HEK293 (cell line): ENCODE measurements at regions not wholly inside any gene's neighbourhood (a gene's known extent, or its start where the extent isn't known, plus 50 kb on each side); places are given as distances from the start of the nearest gene placed in this dataset.

Source experiments
- CTCF ChIA-PET: fragments of 350-600 bp; formaldehyde crosslinking; extraction: SDS; loops from one replicate; lab custom pipeline; 2021; ENCODE audit warnings: antibody characterized with exemption; lab: Yijun Ruan, JAX
- POLR2A ChIA-PET: fragments of 300-600 bp; formaldehyde crosslinking; extraction: SDS; loops from one replicate; lab custom pipeline; 2020; ENCODE audit warnings: antibody characterized with exemption, inconsistent platforms; lab: Yijun Ruan, JAX
- H3K27ac ChIP-seq: fragments of 200-500 bp; sonication (Bioruptor generic); 2 replicates; pipeline ENCODE4 v1.5.1; 2014; ENCODE audit warnings: low read depth, low read length, control low read depth, inconsistent platforms; ENCODE audit errors: extremely low read depth
- H3K36me3 ChIP-seq, 2 experiments: fragments of 200-500 bp in 1 of 2; sonication (Bioruptor generic) in 1 of 2; 1 replicate in 1 of 2; 2 replicates in 1 of 2; pipeline ENCODE4 v1.5.1; 2014 to 2017; ENCODE audit warnings: inconsistent platforms in 2 of 2, low read length in 2 of 2; ENCODE audit not compliant: control insufficient read depth in 2 of 2, insufficient read depth in 1 of 2
- H3K4me1 ChIP-seq: fragments of 200-500 bp; sonication (Bioruptor generic); 2 replicates; pipeline ENCODE4 v1.5.1; 2014; ENCODE audit warnings: mild to moderate bottlenecking, low read length, inconsistent platforms; ENCODE audit not compliant: control insufficient read depth, insufficient read depth
- H3K4me3 ChIP-seq: 2 replicates; pipeline ENCODE4 v1.5.1; 2011; ENCODE audit warnings: low read depth, mild to moderate bottlenecking, control low read depth, low read length, moderate library complexity
- H3K9me3 ChIP-seq: fragments of 200-500 bp; sonication (Bioruptor generic); 2 replicates; pipeline ENCODE4 v1.5.1; 2014; ENCODE audit warnings: low read depth, low read length, inconsistent platforms; ENCODE audit not compliant: control insufficient read depth, insufficient read depth
- BCL11A ChIP-seq: fragments of 450-650 bp; formaldehyde crosslinking; IDR thresholded peaks from 2 replicates; pipeline ENCODE4 v1.5.1; 2016; ENCODE audit warnings: low read depth, missing biosample characterization, missing genetic modification characterization
- BCL6B ChIP-seq: fragments of 450-650 bp; formaldehyde crosslinking; IDR thresholded peaks from 2 replicates; pipeline ENCODE4 v1.5.1; 2017; ENCODE audit warnings: missing biosample characterization, missing genetic modification characterization
- GFI1B ChIP-seq: fragments of 450-650 bp; formaldehyde crosslinking; IDR thresholded peaks from 2 replicates; pipeline ENCODE4 v1.5.1; 2016; ENCODE audit warnings: missing biosample characterization, missing genetic modification characterization
- KLF10 ChIP-seq: fragments of 450-650 bp; IDR thresholded peaks from 2 replicates; pipeline ENCODE4 v1.5.1; 2018; ENCODE audit warnings: missing biosample characterization, mild to moderate bottlenecking, missing genetic modification characterization
- KLF17 ChIP-seq: fragments of 450-650 bp; formaldehyde crosslinking; IDR thresholded peaks from 2 replicates; pipeline ENCODE4 v1.5.1; 2016; ENCODE audit warnings: missing biosample characterization, missing genetic modification characterization
- SALL2 ChIP-seq: fragments of 450-650 bp; formaldehyde crosslinking; IDR thresholded peaks from 2 replicates; pipeline ENCODE4 v1.5.0; 2017; ENCODE audit warnings: missing biosample characterization, mild to moderate bottlenecking, missing genetic modification characterization, borderline replicate concordance
- YY1 ChIP-seq: fragments of 450-650 bp; formaldehyde crosslinking; IDR thresholded peaks from 2 replicates; pipeline ENCODE4 v1.5.1; 2018; ENCODE audit warnings: missing biosample characterization, missing genetic modification characterization
- ZBTB17 ChIP-seq: fragments of 450-650 bp; formaldehyde crosslinking; IDR thresholded peaks from 2 replicates; pipeline ENCODE4 v1.5.1; 2016; ENCODE audit warnings: missing biosample characterization, missing genetic modification characterization
- ZBTB44 ChIP-seq: fragments of 450-650 bp; IDR thresholded peaks from 2 replicates; pipeline ENCODE4 v1.5.1; 2018; ENCODE audit warnings: missing biosample characterization, mild to moderate bottlenecking, missing genetic modification characterization
- ZBTB7A ChIP-seq: fragments of 450-650 bp; formaldehyde crosslinking; IDR thresholded peaks from 2 replicates; pipeline ENCODE4 v1.5.1; 2016; ENCODE audit warnings: low read depth, missing biosample characterization, missing genetic modification characterization
- ZFP3 ChIP-seq: fragments of 450-650 bp; formaldehyde crosslinking; IDR thresholded peaks from 2 replicates; pipeline ENCODE4 v1.5.1; 2016; ENCODE audit warnings: low read depth, missing biosample characterization, missing genetic modification characterization
- ZNF202 ChIP-seq: fragments of 450-650 bp; formaldehyde crosslinking; IDR thresholded peaks from 2 replicates; pipeline ENCODE4 v1.5.1; 2016; ENCODE audit warnings: missing biosample characterization, missing genetic modification characterization, borderline replicate concordance
- ZNF324 ChIP-seq: fragments of 450-650 bp; formaldehyde crosslinking; IDR thresholded peaks from 2 replicates; pipeline ENCODE4 v1.5.1; 2016; ENCODE audit warnings: missing biosample characterization, missing genetic modification characterization
- ZNF362 ChIP-seq: fragments of 450-650 bp; formaldehyde crosslinking; IDR thresholded peaks from 2 replicates; pipeline ENCODE4 v1.5.1; 2016; ENCODE audit warnings: missing biosample characterization, missing genetic modification characterization
- ZNF391 ChIP-seq: fragments of 450-650 bp; formaldehyde crosslinking; IDR thresholded peaks from 2 replicates; pipeline ENCODE4 v1.5.1; 2016; ENCODE audit warnings: low read depth, missing biosample characterization, missing genetic modification characterization, borderline replicate concordance
- ZNF501 ChIP-seq: fragments of 450-650 bp; formaldehyde crosslinking; IDR thresholded peaks from 2 replicates; pipeline ENCODE4 v1.5.1; 2016; ENCODE audit warnings: missing biosample characterization, missing genetic modification characterization
- ZNF544 ChIP-seq: fragments of 450-650 bp; formaldehyde crosslinking; IDR thresholded peaks from 2 replicates; pipeline ENCODE4 v1.5.0; 2017; ENCODE audit warnings: missing biosample characterization, missing genetic modification characterization
- ZNF548 ChIP-seq: fragments of 450-650 bp; formaldehyde crosslinking; IDR thresholded peaks from 2 replicates; pipeline ENCODE4 v1.5.1; 2016; ENCODE audit warnings: missing biosample characterization, missing genetic modification characterization
- ZNF692 ChIP-seq: fragments of 450-650 bp; formaldehyde crosslinking; IDR thresholded peaks from 2 replicates; pipeline ENCODE4 v1.5.1; 2016; ENCODE audit warnings: missing biosample characterization, missing genetic modification characterization
- ZNF747 ChIP-seq: fragments of 450-650 bp; formaldehyde crosslinking; IDR thresholded peaks from 2 replicates; pipeline ENCODE4 v1.5.1; 2016; ENCODE audit warnings: missing biosample characterization, missing genetic modification characterization
- ZNF830 ChIP-seq: fragments of 450-650 bp; IDR thresholded peaks from 2 replicates; pipeline ENCODE4 v1.5.0; 2018; ENCODE audit warnings: missing biosample characterization, missing genetic modification characterization, low read depth, mild to moderate bottlenecking, moderate library complexity
- ZXDB ChIP-seq: fragments of 450-650 bp; formaldehyde crosslinking; IDR thresholded peaks from 2 replicates; pipeline ENCODE4 v1.5.1; 2016; ENCODE audit warnings: missing biosample characterization, missing genetic modification characterization

GRCh38 chr4:98720871-98721480, 62.6 kb upstream of the TSPAN5 start:
- H3K4me3 ChIP-seq: no peak overlapping the region
- H3K27ac ChIP-seq: no peak overlapping the region
- no peaks in the 10 kb centered on the region for H3K36me3 ChIP-seq
- ChIA-PET CTCF (interaction anchor here (1.0 kb wide), 1 partner anchor 253 kb away, joined by 3 read pairs; no protein-coding TSS in a partner anchor), POLR2A (no interaction called here)
- TF ChIP-seq ZNF391 (tag by site-specific recombination) (no peak), ZFP3 (tag by site-specific recombination) (no peak), SALL2 (tag by site-specific recombination) (no peak), ZXDB (tag by site-specific recombination) (no peak), ZNF548 (tag by site-specific recombination) (no peak), BCL6B (tag by site-specific recombination) (no peak), ZNF544 (tag by site-specific recombination) (no peak), ZBTB17 (tag by site-specific recombination) (no peak), ZNF324 (tag by site-specific recombination) (no peak), ZNF362 (no peak), KLF10 (tag by site-specific recombination) (no peak)
- no peaks in the 10 kb centered on the region for H3K9me3 ChIP-seq
- H3K4me1 ChIP-seq: no peaks in the 10 kb centered on the region

- Histone ChIP-seq H3K4me3 (no peak overlapping the region), H3K9me3 (no peaks in the 10 kb centered on the region), H3K27ac (no peak overlapping the region), H3K4me1 (no peaks in the 10 kb centered on the region), H3K36me3 (no peaks in the 10 kb centered on the region)
- TF ChIP-seq ZNF202 (tag by site-specific recombination) (no peak), ZNF501 (tag by site-specific recombination) (no peak), ZNF747 (no peak), ZNF692 (no peak), ZBTB44 (tag by site-specific recombination) (no peak), ZBTB7A (no peak), ZNF830 (tag by site-specific recombination) (no peak), KLF17 (no peak), YY1 (tag by site-specific recombination) (no peak), GFI1B (tag by site-specific recombination) (no peak), BCL11A (tag by site-specific recombination) (no peak)
- TF ChIP-seq, all 188 proteins: peak for 0
- POLR2A ChIA-PET: no interaction called here
- CTCF ChIA-PET: no interaction called here
Measured at GRCh38 chr4:98716796-98717195, 58.4 kb upstream of the TSPAN5 start.
